Upper lobe of left lung (tissue), 4 donors: ENCODE measurements at regions not wholly inside any gene's neighbourhood (a gene's known extent, or its start where the extent isn't known, plus 50 kb on each side); places are given as distances from the start of the nearest gene placed in this dataset.

Source experiments
- POLR2A ChIP-seq, 4 donors: fragments of 450-650 bp; IDR thresholded peaks; one replicate each; pipeline ENCODE4 v1.5.1; 2016 to 2017; ENCODE audit warnings: antibody characterized with exemption in 4 of 4, mild to moderate bottlenecking in 2 of 4
- TF ChIP-seq, protein P1 (sequence below), 6 experiments: fragments of 450-650 bp in 4 of 6; fragments of 200-600 bp in 2 of 6; sonication (generic) in 2 of 6; IDR thresholded peaks; one replicate each; pipeline ENCODE4 v1.5.1; 2016 to 2019; ENCODE audit warnings: antibody characterized with exemption in 6 of 6

DNA sequence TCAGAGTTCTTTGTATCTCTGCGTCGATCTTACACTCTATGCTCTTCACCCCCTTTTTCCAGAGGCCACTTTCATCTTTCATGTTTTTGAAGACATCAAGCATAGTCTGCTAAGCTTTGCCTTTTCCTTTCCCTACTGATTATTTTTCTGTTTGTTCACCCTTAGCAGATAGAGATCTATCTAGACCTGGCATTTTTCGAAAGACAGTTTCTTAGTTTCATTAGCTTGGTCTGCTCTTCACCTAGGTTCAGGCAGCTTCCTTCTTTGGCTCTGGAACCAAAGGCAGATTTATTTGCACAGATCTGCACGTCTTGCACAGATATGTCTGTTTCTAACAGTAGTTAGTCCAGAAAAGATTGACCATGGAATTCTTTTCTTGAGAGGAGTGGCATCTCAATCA, 122.7 kb upstream of the HS3ST5 start:
- TF ChIP-seq, protein P1, sequence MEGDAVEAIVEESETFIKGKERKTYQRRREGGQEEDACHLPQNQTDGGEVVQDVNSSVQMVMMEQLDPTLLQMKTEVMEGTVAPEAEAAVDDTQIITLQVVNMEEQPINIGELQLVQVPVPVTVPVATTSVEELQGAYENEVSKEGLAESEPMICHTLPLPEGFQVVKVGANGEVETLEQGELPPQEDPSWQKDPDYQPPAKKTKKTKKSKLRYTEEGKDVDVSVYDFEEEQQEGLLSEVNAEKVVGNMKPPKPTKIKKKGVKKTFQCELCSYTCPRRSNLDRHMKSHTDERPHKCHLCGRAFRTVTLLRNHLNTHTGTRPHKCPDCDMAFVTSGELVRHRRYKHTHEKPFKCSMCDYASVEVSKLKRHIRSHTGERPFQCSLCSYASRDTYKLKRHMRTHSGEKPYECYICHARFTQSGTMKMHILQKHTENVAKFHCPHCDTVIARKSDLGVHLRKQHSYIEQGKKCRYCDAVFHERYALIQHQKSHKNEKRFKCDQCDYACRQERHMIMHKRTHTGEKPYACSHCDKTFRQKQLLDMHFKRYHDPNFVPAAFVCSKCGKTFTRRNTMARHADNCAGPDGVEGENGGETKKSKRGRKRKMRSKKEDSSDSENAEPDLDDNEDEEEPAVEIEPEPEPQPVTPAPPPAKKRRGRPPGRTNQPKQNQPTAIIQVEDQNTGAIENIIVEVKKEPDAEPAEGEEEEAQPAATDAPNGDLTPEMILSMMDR (IDR thresholded peaks at IDR 0.05), result no peak
- no peak for TF ChIP-seq POLR2A (IDR thresholded peaks at IDR 0.05)
